Progenitor cell of endocrine pancreas (in vitro differentiated cells): ENCODE measurements at regions not wholly inside any gene's neighbourhood (a gene's known extent, or its start where the extent isn't known, plus 50 kb on each side); places are given as distances from the start of the nearest gene placed in this dataset.

Source experiments
- DNase-seq: peaks from one replicate; pipeline ENCODE4 v3.0.0; 2021; ENCODE audit warnings: low spot score; ENCODE audit not compliant: unreplicated experiment
- H3K27ac Mint-ChIP-seq: 2 replicates; pipeline ENCODE4 v1.8.0; 2021; ENCODE audit warnings: mild to moderate bottlenecking, moderate library complexity, mixed read lengths
- H3K27me3 Mint-ChIP-seq: 2 replicates; pipeline ENCODE4 v1.8.0; 2021; ENCODE audit warnings: mixed read lengths
- H3K36me3 Mint-ChIP-seq: 2 replicates; pipeline ENCODE4 v1.8.0; 2022; ENCODE audit warnings: mixed read lengths; ENCODE audit not compliant: insufficient read depth
- H3K4me1 Mint-ChIP-seq: 2 replicates; pipeline ENCODE4 v1.8.0; 2021; ENCODE audit warnings: low read depth, mixed read lengths
- H3K4me3 Mint-ChIP-seq: 2 replicates; pipeline ENCODE4 v1.8.0; 2021; ENCODE audit warnings: low read depth, mild to moderate bottlenecking, moderate library complexity, mixed read lengths
- H3K9me3 Mint-ChIP-seq: 2 replicates; pipeline ENCODE4 v1.8.0; 2021; ENCODE audit warnings: low read depth, mixed read lengths
- TF ChIP-seq, protein P1 (sequence below): fragments of 200-600 bp; sonication (generic); IDR thresholded peaks from one replicate; pipeline ENCODE4 v1.5.0; 2021; ENCODE audit warnings: antibody characterized with exemption, mild to moderate bottlenecking; ENCODE audit not compliant: unreplicated experiment

GRCh38 chr21:27315373-27315772 lies 348.5 kb upstream of the ADAMTS5 start:
- H3K36me3 Mint-ChIP-seq, result peaks cover 1% of the 10 kb centered on the region
- DNase-seq, result no peak
- no peak overlapping the region for H3K4me3 Mint-ChIP-seq
- no peaks in the 10 kb centered on the region for H3K27me3 Mint-ChIP-seq
- peaks cover 16% of the 10 kb centered on the region for H3K9me3 Mint-ChIP-seq
- TF ChIP-seq, protein P1, sequence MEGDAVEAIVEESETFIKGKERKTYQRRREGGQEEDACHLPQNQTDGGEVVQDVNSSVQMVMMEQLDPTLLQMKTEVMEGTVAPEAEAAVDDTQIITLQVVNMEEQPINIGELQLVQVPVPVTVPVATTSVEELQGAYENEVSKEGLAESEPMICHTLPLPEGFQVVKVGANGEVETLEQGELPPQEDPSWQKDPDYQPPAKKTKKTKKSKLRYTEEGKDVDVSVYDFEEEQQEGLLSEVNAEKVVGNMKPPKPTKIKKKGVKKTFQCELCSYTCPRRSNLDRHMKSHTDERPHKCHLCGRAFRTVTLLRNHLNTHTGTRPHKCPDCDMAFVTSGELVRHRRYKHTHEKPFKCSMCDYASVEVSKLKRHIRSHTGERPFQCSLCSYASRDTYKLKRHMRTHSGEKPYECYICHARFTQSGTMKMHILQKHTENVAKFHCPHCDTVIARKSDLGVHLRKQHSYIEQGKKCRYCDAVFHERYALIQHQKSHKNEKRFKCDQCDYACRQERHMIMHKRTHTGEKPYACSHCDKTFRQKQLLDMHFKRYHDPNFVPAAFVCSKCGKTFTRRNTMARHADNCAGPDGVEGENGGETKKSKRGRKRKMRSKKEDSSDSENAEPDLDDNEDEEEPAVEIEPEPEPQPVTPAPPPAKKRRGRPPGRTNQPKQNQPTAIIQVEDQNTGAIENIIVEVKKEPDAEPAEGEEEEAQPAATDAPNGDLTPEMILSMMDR, result no peak
- peaks cover 5% of the 10 kb centered on the region for H3K4me1 Mint-ChIP-seq
- no peak overlapping the region for H3K27ac Mint-ChIP-seq

DNA sequence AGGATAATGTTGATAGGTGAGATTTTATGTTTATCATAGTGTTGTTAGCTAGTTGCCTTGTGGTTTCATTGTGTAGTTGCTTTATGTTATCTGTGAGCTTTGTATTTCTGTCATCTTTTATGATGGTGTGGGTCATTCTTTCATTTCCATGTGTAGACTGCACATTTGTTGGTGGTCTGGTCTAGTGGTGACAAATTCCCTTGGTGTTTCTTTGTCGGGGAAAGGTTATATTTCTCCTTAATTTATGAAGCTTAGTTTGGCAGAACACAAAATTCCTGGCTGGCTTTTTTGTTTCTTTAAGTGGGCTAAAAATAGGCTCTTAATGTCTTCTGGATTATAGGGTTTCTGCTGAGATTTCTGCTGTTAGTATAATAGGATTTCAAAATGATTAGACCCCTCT lies 347.2 kb upstream of the ADAMTS5 start:
- DNase-seq, result no peak
- peaks cover 2% of the 10 kb centered on the region for H3K4me1 Mint-ChIP-seq
- H3K27ac Mint-ChIP-seq, result no peak overlapping the region
- TF ChIP-seq, protein P1, result no peak
- H3K4me3 Mint-ChIP-seq, result no peak overlapping the region
- H3K27me3 Mint-ChIP-seq, result no peaks in the 10 kb centered on the region
- H3K36me3 Mint-ChIP-seq, result no peaks in the 10 kb centered on the region
- peaks cover 13% of the 10 kb centered on the region for H3K9me3 Mint-ChIP-seq

DNA sequence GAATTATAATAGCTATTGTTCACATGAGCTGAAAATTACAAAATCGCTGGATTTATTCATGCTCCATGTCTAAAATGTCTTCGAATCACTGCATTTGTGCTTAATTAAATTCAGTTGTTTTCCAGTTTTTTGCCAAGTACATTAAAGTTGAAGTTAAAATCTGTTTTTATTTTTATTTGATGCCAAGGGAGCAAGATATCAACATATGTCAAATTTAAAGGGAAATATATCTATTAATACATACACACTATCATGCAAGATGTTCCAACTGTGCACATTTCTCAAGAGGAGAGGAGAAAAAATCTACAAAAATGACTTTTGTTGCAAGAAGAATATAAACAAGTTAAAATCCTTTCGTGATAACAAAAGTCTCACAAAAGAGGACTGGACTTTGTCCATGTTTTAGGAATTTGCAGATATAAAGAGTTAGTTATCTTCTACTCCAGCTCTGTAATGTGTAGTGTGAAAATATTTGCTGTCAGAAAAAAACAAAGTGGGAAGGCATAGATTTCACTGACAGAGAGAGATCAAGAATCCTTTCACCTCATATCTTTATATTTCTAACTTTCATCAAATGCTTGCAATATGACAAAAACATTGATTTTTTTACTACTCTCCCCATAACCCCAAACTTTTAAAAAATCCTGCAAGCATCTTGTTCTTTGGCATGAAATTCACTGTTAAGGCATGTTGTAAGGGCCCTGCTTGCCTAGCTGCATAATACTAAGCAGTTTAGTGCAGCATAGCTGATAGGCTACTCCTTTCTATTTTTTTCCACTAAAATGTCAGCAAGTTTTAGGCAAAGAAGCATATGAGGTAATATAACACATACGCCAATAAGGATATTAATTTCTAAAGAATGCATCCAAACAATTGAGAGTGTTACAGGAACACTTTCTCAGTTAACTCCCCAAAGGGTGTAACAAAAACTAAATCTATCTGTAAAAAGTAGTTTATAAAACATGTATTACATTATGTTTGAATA lies 340.2 kb upstream of the ADAMTS5 start:
- H3K4me1 Mint-ChIP-seq, result peaks cover 9% of the 10 kb centered on the region
- no peaks in the 10 kb centered on the region for H3K36me3 Mint-ChIP-seq
- no peak overlapping the region for H3K4me3 Mint-ChIP-seq
- no peak for DNase-seq
- no peaks in the 10 kb centered on the region for H3K27me3 Mint-ChIP-seq
- H3K9me3 Mint-ChIP-seq, result peaks cover 10% of the 10 kb centered on the region
- TF ChIP-seq, protein P1, result no peak
- H3K27ac Mint-ChIP-seq, result no peak overlapping the region

DNA sequence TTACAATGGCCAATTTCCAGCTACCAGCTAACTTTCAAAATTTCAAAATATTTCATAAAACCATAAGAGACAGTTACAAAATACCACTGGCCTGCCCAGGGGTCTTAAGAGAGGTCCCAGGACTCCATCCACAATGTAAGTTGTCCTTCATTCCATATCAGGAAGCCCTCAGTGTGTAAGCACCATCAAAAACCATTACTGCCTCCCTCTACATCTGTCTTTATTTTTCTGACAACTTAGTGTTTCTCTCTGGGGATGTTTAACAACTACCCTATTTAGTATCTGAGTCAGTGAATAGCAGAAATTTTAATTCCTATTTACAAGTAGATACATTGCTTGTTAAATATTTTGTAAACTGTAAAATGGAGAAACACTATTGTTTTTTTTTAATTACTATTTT lies 339.3 kb upstream of the ADAMTS5 start:
- Mint-ChIP-seq H3K4me1 (peaks cover 9% of the 10 kb centered on the region), H3K27ac (no peak overlapping the region), H3K36me3 (no peaks in the 10 kb centered on the region), H3K27me3 (no peaks in the 10 kb centered on the region), H3K4me3 (no peak overlapping the region), H3K9me3 (peaks cover 5% of the 10 kb centered on the region)
- no peak for DNase-seq
- TF ChIP-seq, protein P1, result no peak

DNA sequence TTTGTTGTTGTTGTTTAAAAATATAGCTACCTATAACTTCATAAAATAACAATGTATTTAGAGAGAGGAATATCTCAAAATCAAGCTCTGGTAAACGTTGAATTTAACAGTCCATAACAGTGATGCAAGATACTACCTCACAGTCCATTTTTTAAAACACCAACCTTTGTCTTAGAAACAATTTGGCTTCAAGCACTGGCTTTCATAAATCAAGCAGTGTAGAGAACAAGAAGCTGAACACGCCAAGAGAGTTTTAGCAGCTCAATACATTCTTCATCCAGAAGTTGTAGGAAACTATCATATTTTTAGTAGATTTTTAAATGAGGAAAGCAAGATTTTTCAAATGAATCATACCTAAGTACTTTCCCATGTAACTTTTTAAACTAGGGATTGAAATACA lies 334.3 kb upstream of the ADAMTS5 start:
- H3K27ac Mint-ChIP-seq, result no peak overlapping the region
- H3K4me3 Mint-ChIP-seq, result no peak overlapping the region
- TF ChIP-seq, protein P1, result no peak
- no peaks in the 10 kb centered on the region for H3K27me3 Mint-ChIP-seq
- H3K36me3 Mint-ChIP-seq, result no peaks in the 10 kb centered on the region
- peaks cover 4% of the 10 kb centered on the region for H3K9me3 Mint-ChIP-seq
- no peaks in the 10 kb centered on the region for H3K4me1 Mint-ChIP-seq
- no peak for DNase-seq
